ENCODE measurements at regions not wholly inside any gene's neighbourhood (a gene's known extent, or its start where the extent isn't known, plus 50 kb on each side); places are given as distances from the start of the nearest gene placed in this dataset.

DNA sequence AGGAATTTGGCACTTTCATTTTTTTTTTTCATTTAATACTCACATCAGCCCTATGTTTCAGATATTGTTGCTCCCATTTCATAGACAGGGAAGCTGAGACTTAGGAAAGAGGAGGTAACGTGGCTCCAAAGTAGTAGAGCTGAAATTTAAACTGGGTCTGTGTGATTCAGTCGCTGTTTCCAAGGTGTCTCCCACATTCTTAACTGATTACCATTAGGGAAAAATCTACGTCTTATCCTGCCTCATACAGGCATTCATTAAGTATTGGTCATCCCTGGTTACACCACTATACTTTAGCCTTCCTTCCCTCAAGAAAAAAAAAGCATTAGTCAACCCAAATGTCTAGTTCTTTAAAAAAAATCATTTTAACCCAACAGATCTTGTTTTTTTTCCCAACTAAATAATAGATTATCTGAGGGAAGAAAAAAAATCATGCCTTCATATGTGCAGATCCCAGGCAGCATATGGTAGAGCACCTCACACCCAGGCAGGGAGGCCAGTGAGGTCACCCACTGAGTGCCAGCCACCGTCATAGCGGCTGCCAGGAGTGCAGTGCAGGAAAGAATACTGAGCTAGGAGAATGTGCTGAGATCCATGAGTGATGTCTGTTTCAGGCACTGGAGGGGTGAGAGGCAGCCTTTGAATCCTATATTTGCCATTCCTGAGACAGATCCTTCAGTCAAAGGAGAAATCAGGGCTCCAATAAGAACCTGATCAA, 59.0 kb upstream of the SORCS3 start:
- no peak overlapping the region for H3K27ac ChIP-seq
- DNase-seq (ENCODE audit: low spot score) = peak; percentile 78
- ChIA-PET CTCF (interaction anchor here (0.6 to 1.6 kb wide), 5 partner anchors 41 to 1184 kb away, joined by 3 to 8 read pairs (median 4); no protein-coding TSS in a partner anchor), POLR2A (ENCODE audit: low non-redundant PET) (no interaction called here)
- TF ChIP-seq, protein P1, sequence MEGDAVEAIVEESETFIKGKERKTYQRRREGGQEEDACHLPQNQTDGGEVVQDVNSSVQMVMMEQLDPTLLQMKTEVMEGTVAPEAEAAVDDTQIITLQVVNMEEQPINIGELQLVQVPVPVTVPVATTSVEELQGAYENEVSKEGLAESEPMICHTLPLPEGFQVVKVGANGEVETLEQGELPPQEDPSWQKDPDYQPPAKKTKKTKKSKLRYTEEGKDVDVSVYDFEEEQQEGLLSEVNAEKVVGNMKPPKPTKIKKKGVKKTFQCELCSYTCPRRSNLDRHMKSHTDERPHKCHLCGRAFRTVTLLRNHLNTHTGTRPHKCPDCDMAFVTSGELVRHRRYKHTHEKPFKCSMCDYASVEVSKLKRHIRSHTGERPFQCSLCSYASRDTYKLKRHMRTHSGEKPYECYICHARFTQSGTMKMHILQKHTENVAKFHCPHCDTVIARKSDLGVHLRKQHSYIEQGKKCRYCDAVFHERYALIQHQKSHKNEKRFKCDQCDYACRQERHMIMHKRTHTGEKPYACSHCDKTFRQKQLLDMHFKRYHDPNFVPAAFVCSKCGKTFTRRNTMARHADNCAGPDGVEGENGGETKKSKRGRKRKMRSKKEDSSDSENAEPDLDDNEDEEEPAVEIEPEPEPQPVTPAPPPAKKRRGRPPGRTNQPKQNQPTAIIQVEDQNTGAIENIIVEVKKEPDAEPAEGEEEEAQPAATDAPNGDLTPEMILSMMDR (conservative IDR thresholded peaks at IDR 0.05; ENCODE audit: low read depth) = no peak

- CTCF ChIA-PET = interaction anchor here (0.6 to 0.9 kb wide), 2 partner anchors 160 to 175 kb away, joined by 4 to 8 read pairs; no protein-coding TSS in a partner anchor
These were observed 58.5 kb upstream of the SORCS3 start for GRCh38 chr10:104582602-104582951.

DNA sequence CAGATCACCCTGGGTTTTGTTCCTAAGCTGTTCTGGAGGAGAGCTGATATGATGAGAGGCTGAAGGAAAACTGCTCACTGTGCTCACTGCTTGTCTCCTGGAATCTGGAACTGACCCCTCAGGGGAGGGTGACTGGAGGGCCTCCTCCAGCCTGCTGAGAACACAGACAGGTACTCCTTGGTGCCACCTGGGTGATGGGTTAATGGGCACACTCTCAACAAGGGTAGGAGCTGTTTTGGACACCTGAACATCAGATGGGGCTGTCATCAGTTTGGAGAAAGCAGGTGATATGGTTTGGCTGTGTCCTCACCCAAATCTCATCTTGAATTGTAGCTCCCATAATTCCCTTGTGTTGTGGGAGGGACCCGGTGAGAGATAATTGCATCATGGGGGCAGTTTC, 58.1 kb upstream of the SORCS3 start:
- POLR2A ChIA-PET (ENCODE audit: low non-redundant PET) = no interaction called here
- TF ChIP-seq, protein P1 (conservative IDR thresholded peaks at IDR 0.05; ENCODE audit: low read depth) = no peak
- no peak overlapping the region for H3K27ac ChIP-seq
- DNase-seq (ENCODE audit: low spot score) = no peak
- CTCF ChIA-PET = interaction anchor here (0.6 to 0.9 kb wide), 2 partner anchors 161 to 176 kb away, joined by 4 to 8 read pairs; no protein-coding TSS in a partner anchor

More at GRCh38 chr10:104582602-104582951, 58.5 kb upstream of the SORCS3 start:
- TF ChIP-seq, protein P1 (conservative IDR thresholded peaks at IDR 0.05; ENCODE audit: low read depth) = no peak
- POLR2A ChIA-PET (ENCODE audit: low non-redundant PET) = no interaction called here
- DNase-seq (ENCODE audit: low spot score) = peak; percentile 55
- H3K27ac ChIP-seq = no peak overlapping the region

DNA sequence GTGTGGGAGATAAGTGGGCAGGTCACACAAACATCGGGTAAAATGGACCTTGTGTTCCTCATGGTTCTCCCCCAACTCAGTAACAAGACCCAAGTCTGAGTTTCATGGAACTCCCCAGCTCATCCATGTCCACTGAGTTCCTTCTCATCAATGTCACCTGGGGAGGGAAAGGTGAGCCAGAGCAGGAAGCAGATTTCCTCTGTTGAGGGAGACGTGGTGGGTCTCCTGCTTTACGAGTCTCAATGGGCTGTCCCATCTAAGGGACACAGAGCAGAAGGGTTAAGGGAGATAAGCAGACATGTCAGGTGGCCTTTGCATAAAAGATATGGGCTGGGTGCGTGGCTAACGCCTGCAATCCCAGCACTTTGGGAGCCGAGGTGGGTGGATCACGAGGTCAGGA, 56.5 kb upstream of the SORCS3 start:
- POLR2A ChIA-PET (ENCODE audit: low non-redundant PET) = no interaction called here
- no peak overlapping the region for H3K27ac ChIP-seq
- CTCF ChIA-PET = no interaction called here
- no peak for DNase-seq (ENCODE audit: low spot score)
- TF ChIP-seq, protein P1 (conservative IDR thresholded peaks at IDR 0.05; ENCODE audit: low read depth) = no peak

DNA sequence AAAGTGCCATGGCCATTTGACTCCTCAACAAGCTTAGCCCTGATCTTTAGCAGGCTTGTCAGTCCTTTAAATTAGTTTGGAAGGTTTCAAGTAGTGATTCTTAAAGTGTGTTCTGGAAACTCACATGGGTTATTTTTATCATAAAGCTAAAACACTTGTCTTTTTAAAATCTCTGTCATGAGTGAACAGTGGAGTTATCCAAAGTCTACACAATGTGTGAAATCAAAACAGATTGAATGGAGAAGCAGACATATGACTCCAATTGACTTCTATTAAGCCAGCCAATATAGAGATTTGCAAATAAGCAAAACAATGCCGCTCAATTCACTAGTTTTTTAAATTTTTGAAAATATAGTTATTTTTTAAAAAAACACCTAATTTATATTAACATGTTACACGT, 53.3 kb upstream of the SORCS3 start:
- ChIA-PET POLR2A (ENCODE audit: low non-redundant PET) (no interaction called here), CTCF (no interaction called here)
- TF ChIP-seq, protein P1 (conservative IDR thresholded peaks at IDR 0.05; ENCODE audit: low read depth) = no peak
- no peak overlapping the region for H3K27ac ChIP-seq
- DNase-seq (ENCODE audit: low spot score) = no peak

- CTCF ChIA-PET = interaction anchor here (1.3 kb wide), 1 partner anchor 9 kb away, joined by 9 read pairs; no protein-coding TSS in a partner anchor
- DNase-seq (ENCODE audit: low spot score) = no peak
- POLR2A ChIA-PET (ENCODE audit: low non-redundant PET) = no interaction called here
- H3K27ac ChIP-seq = no peak overlapping the region
- TF ChIP-seq, protein P1 (conservative IDR thresholded peaks at IDR 0.05; ENCODE audit: low read depth) = no peak
These were observed 51.7 kb upstream of the SORCS3 start for GRCh38 chr10:104589431-104589830.
